Ishikawa (cell line): ENCODE measurements at regions not wholly inside any gene's neighbourhood (a gene's known extent, or its start where the extent isn't known, plus 50 kb on each side); places are given as distances from the start of the nearest gene placed in this dataset.

Experiments used
- CEBPB ChIP-seq: IDR thresholded peaks from 2 replicates; pipeline ENCODE4 v1.6.1; 2012
- CREB1 ChIP-seq: IDR thresholded peaks from 2 replicates; pipeline ENCODE4 v1.6.1; 2012; ENCODE audit warnings: low read depth
- EGR1 ChIP-seq: IDR thresholded peaks from 2 replicates; pipeline ENCODE4 v1.6.1; 2012
- EP300 ChIP-seq: IDR thresholded peaks from 2 replicates; pipeline ENCODE4 v1.6.1; 2012; ENCODE audit warnings: borderline replicate concordance
- FOXM1 ChIP-seq: IDR thresholded peaks from 2 replicates; pipeline ENCODE4 v1.6.1; 2012; ENCODE audit warnings: low read depth, borderline replicate concordance
- NFIC ChIP-seq: IDR thresholded peaks from 2 replicates; pipeline ENCODE4 v1.6.1; 2012
- RAD21 ChIP-seq: IDR thresholded peaks from 2 replicates; pipeline ENCODE4 v1.6.1; 2012; ENCODE audit warnings: low read depth
- TAF1 ChIP-seq: IDR thresholded peaks from 2 replicates; pipeline ENCODE4 v1.6.1; 2012; ENCODE audit warnings: low read depth, mild to moderate bottlenecking
- TCF12 ChIP-seq: IDR thresholded peaks from 2 replicates; pipeline ENCODE4 v1.6.1; 2012; ENCODE audit warnings: low read depth
- TEAD4 ChIP-seq: IDR thresholded peaks from 2 replicates; pipeline ENCODE4 v1.6.1; 2012
- YY1 ChIP-seq: IDR thresholded peaks from 2 replicates; pipeline ENCODE4 v1.6.1; 2012; ENCODE audit warnings: low read depth
- ZBTB7A ChIP-seq: IDR thresholded peaks from 2 replicates; pipeline ENCODE4 v1.6.1; 2012; ENCODE audit warnings: low read depth
- TF ChIP-seq, protein P1 (sequence below): IDR thresholded peaks from 2 replicates; pipeline ENCODE4 v1.6.1; 2012; ENCODE audit warnings: low read depth, mild to moderate bottlenecking
- TF ChIP-seq, protein P2 (sequence below): IDR thresholded peaks from 2 replicates; pipeline ENCODE4 v1.6.1; 2012
- TF ChIP-seq, protein P3 (sequence below): IDR thresholded peaks from 2 replicates; pipeline ENCODE4 v1.6.1; 2012

DNA sequence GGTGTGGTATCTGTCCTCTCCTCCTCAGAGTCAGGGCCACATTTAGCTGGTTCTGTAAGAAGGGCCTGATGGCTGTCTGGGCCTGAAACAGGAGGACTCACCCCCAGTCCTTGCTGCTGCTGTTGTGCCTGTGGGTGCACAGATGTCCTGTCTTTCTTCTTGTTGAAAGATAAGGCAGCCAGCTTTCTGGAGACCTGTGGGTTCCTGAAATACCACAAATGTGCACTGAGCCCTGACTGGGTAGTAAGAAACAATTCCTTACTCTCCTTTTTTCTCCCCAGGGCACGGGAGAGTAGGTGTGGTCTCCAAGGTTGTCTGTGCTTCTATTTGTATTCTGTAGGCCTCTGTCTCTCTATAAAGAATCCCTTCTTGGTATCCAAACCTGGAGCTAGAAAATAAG lies 96.2 kb upstream of the DLX2 start:
- no peak for TF ChIP-seq TEAD4
- no peak for TF ChIP-seq ZBTB7A
- no peak for TF ChIP-seq EGR1
- no peak for TF ChIP-seq EP300
- TF ChIP-seq, protein P1, sequence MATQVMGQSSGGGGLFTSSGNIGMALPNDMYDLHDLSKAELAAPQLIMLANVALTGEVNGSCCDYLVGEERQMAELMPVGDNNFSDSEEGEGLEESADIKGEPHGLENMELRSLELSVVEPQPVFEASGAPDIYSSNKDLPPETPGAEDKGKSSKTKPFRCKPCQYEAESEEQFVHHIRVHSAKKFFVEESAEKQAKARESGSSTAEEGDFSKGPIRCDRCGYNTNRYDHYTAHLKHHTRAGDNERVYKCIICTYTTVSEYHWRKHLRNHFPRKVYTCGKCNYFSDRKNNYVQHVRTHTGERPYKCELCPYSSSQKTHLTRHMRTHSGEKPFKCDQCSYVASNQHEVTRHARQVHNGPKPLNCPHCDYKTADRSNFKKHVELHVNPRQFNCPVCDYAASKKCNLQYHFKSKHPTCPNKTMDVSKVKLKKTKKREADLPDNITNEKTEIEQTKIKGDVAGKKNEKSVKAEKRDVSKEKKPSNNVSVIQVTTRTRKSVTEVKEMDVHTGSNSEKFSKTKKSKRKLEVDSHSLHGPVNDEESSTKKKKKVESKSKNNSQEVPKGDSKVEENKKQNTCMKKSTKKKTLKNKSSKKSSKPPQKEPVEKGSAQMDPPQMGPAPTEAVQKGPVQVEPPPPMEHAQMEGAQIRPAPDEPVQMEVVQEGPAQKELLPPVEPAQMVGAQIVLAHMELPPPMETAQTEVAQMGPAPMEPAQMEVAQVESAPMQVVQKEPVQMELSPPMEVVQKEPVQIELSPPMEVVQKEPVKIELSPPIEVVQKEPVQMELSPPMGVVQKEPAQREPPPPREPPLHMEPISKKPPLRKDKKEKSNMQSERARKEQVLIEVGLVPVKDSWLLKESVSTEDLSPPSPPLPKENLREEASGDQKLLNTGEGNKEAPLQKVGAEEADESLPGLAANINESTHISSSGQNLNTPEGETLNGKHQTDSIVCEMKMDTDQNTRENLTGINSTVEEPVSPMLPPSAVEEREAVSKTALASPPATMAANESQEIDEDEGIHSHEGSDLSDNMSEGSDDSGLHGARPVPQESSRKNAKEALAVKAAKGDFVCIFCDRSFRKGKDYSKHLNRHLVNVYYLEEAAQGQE = no peak
- TF ChIP-seq CREB1 = no peak
- TF ChIP-seq, protein P2, sequence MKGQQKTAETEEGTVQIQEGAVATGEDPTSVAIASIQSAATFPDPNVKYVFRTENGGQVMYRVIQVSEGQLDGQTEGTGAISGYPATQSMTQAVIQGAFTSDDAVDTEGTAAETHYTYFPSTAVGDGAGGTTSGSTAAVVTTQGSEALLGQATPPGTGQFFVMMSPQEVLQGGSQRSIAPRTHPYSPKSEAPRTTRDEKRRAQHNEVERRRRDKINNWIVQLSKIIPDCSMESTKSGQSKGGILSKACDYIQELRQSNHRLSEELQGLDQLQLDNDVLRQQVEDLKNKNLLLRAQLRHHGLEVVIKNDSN = no peak
- TF ChIP-seq YY1 = no peak
- no peak for TF ChIP-seq TAF1
- TF ChIP-seq TCF12 = no peak
- no peak for TF ChIP-seq FOXM1
- TF ChIP-seq, protein P3, sequence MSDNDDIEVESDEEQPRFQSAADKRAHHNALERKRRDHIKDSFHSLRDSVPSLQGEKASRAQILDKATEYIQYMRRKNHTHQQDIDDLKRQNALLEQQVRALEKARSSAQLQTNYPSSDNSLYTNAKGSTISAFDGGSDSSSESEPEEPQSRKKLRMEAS = no peak
- no peak for TF ChIP-seq RAD21
- TF ChIP-seq NFIC = no peak
- no peak for TF ChIP-seq CEBPB

- TF ChIP-seq RAD21 (peak; percentile 59), CREB1 (no peak), EGR1 (no peak), TCF12 (no peak), YY1 (no peak)
- TF ChIP-seq, protein P2 = no peak
Measured at GRCh38 chr2:172200495-172201085, 97.9 kb upstream of the DLX2 start.

DNA sequence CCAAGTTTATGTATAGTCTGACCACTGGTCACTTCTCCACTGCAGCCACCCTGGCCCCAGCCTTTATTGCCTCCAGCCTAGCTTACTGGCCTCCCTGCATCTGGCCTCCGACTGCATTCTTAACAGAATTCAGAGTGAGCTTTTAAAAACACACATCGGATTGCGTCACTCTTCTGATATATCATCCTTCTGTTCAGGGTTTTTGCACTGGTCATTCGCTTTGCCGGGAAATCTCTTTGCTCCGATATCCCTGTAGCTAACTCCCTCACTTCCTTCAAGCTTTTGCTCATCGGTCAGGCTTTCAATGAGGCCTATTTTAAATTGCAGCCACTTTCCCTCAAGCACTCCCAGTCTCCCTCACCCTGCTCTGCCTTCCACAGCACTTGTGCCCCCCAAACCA lies 101.6 kb upstream of the DLX2 start:
- no peak for TF ChIP-seq TAF1
- TF ChIP-seq TEAD4 = no peak
- TF ChIP-seq CEBPB = no peak
- TF ChIP-seq, protein P1 = no peak
- no peak for TF ChIP-seq EP300
- no peak for TF ChIP-seq FOXM1
- TF ChIP-seq, protein P2 = no peak
- TF ChIP-seq RAD21 = no peak
- TF ChIP-seq YY1 = no peak
- no peak for TF ChIP-seq CREB1
- TF ChIP-seq, protein P3 = no peak

DNA sequence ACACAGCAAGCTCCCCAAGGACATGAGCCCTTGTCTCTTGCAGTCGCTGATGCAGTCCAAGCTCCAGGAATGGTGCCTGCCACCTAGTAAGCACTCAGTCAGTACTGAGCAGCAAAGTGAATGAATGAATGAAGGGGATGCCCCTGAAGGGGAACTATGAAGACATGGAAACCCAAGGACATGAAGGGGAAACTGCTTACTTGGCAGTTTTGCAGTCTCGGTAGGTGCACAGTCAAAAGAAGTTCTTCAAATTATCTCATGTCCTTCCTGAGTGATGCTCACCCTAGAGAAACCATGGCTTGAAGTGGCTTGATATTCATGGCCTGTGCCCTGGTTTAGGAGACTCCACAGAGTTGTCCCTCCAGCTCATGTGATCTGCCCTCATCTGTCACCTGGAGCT lies 102.1 kb upstream of the DLX2 start:
- TF ChIP-seq, protein P2 = no peak
- TF ChIP-seq TAF1 = no peak
- TF ChIP-seq TEAD4 = no peak

DNA sequence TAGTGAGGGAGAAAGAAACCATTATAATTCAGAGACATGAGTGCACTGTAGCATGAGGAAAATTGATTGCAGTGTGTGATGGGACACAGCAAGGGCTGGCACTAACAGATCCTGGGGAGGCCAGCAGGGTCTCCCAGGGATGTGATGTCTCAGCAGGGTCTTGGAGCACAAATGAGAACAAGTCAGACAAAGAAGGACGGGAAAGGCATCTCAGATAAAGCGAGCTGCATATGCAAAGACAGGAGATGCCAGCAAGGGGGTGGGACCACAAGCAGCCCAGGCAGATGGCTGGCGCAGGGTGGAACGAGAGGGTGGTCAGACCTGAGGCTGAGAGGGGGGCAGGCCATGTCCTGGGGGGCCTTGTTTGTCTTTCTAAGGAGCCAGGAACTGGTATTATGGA lies 102.6 kb upstream of the DLX2 start:
- TF ChIP-seq TAF1 (no peak), EP300 (no peak), CREB1 (no peak), TEAD4 (no peak), CEBPB (no peak), YY1 (no peak), NFIC (no peak), FOXM1 (no peak), ZBTB7A (no peak), TCF12 (no peak), RAD21 (no peak), EGR1 (no peak)
- TF ChIP-seq, protein P3 = no peak
- TF ChIP-seq, protein P1 = no peak
- TF ChIP-seq, protein P2 = no peak
